ENCODE measurements at regions not wholly inside any gene's neighbourhood (a gene's known extent, or its start where the extent isn't known, plus 50 kb on each side); places are given as distances from the start of the nearest gene placed in this dataset.

DNA sequence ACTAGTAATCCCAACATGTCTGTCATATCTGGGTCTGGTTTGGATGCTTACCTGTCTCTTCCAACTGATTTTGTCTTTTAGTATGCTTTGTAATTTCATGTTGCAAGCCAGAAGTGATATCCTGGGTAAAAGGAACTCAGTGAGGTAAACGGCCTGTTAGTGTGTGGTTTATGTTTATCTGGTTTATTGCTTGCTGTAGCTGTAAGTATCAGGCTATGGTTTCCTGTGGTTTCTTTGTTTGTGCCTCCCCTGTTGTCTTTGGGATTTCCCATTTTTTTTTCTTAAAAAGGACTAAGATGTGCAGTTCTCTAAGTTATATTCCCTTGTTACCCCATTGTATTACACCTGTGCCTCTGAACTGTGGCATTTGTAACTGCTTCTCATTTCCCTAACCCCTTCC, 323.5 kb upstream of the POM121L12 start:
- intact Hi-C loops (cut with DNase I; ENCODE audit: low total_unique reads) = no loop called here
- no peak for TF ChIP-seq CTCF (IDR thresholded peaks at IDR 0.05)
- Histone ChIP-seq H3K36me3 (no peaks in the 10 kb centered on the region), H3K27ac (no peak overlapping the region), H3K27me3 (no peaks in the 10 kb centered on the region), H3K9me3 (peaks cover 0 to 3% (median 0%) of the 10 kb centered on the region in 3 donors), H3K4me3 (no peak overlapping the region), H3K4me1 (no peaks in the 10 kb centered on the region)
- no peak for DNase-seq

GRCh38 chr7:52708846-52709245, 326.6 kb upstream of the POM121L12 start:
- no peak for TF ChIP-seq CTCF (IDR thresholded peaks at IDR 0.05)
- H3K27me3 ChIP-seq = no peaks in the 10 kb centered on the region
- H3K4me1 ChIP-seq = no peaks in the 10 kb centered on the region
- intact Hi-C loops (cut with DNase I; ENCODE audit: low total_unique reads) = no loop called here
- DNase-seq = no peak
- H3K36me3 ChIP-seq = no peaks in the 10 kb centered on the region
- no peak overlapping the region for H3K27ac ChIP-seq
- H3K4me3 ChIP-seq = no peak overlapping the region
- peaks cover 0 to 3% (median 0%) of the 10 kb centered on the region in 3 donors for H3K9me3 ChIP-seq

GRCh38 chr7:52705768-52706167, 329.7 kb upstream of the POM121L12 start:
- Histone ChIP-seq H3K9me3 (peaks cover 0 to 3% (median 0%) of the 10 kb centered on the region in 3 donors), H3K4me3 (no peak overlapping the region), H3K27ac (no peak overlapping the region), H3K27me3 (no peaks in the 10 kb centered on the region), H3K36me3 (no peaks in the 10 kb centered on the region), H3K4me1 (no peaks in the 10 kb centered on the region)
- no peak for TF ChIP-seq CTCF (IDR thresholded peaks at IDR 0.05)
- DNase-seq = no peak
- intact Hi-C loops (cut with DNase I; ENCODE audit: low total_unique reads) = no loop called here

DNA sequence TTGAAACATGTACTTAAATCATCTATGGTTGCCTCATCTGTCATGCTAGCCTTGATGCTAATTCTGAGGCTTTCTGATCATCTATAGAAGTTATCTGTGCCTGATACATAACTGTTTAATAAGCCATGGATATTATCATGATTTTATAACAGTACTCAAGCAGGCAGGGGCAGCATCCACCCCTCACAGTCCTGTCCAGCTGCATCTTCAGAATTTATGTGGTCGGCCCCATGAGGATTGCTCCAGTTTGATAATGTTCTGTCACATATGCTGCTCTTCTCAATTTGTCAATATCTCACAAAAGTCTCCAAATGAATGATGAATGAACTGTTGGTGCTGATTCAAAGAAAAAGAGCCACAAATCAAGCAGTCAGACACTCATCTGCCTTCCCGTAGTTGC, 335.1 kb upstream of the POM121L12 start:
- Histone ChIP-seq H3K9me3 (no peaks in the 10 kb centered on the region), H3K27me3 (no peaks in the 10 kb centered on the region), H3K36me3 (no peaks in the 10 kb centered on the region), H3K4me3 (no peak overlapping the region), H3K27ac (no peak overlapping the region), H3K4me1 (no peaks in the 10 kb centered on the region)
- no peak for TF ChIP-seq CTCF (IDR thresholded peaks at IDR 0.05)
- DNase-seq = no peak
- intact Hi-C loops (cut with DNase I; ENCODE audit: low total_unique reads) = no loop called here

- intact Hi-C loops (cut with DNase I; ENCODE audit: low total_unique reads) = no loop called here
- Histone ChIP-seq H3K36me3 (no peaks in the 10 kb centered on the region), H3K4me1 (no peaks in the 10 kb centered on the region), H3K27me3 (no peaks in the 10 kb centered on the region), H3K27ac (no peak overlapping the region), H3K9me3 (no peaks in the 10 kb centered on the region), H3K4me3 (no peak overlapping the region)
- no peak for TF ChIP-seq CTCF (IDR thresholded peaks at IDR 0.05)
- no peak for DNase-seq
Measured at GRCh38 chr7:52695973-52696595, 339.3 kb upstream of the POM121L12 start.

DNA sequence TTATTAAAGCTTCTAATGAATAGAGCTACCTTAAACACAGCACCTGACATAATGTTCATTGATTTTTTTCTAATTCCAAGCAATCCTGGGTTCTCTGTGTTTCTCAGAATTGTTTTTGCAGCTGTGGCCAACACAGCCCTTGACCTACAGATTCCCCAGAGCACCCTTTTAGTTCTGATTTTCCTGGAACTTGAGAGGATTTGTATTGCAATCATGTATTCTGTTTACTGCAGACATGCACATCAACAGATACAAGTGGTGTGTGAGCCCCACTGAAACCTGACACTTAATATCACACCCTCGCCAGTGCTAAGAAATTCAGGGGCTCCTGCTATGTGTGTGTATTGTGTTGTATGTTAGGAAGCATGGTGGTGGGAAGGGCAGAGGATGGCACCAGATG, 344.2 kb upstream of the POM121L12 start:
- no peak overlapping the region for H3K27ac ChIP-seq
- intact Hi-C loops (cut with DNase I; ENCODE audit: low total_unique reads) = no loop called here
- H3K4me3 ChIP-seq = no peak overlapping the region
- H3K27me3 ChIP-seq = no peaks in the 10 kb centered on the region
- no peak for DNase-seq
- no peaks in the 10 kb centered on the region for H3K4me1 ChIP-seq
- H3K36me3 ChIP-seq = no peaks in the 10 kb centered on the region
- no peaks in the 10 kb centered on the region for H3K9me3 ChIP-seq
- no peak for TF ChIP-seq CTCF (IDR thresholded peaks at IDR 0.05)

Measured in tibial artery (tissue), 4 donors.